ENCODE measurements at regions not wholly inside any gene's neighbourhood (a gene's known extent, or its start where the extent isn't known, plus 50 kb on each side); places are given as distances from the start of the nearest gene placed in this dataset.

DNA sequence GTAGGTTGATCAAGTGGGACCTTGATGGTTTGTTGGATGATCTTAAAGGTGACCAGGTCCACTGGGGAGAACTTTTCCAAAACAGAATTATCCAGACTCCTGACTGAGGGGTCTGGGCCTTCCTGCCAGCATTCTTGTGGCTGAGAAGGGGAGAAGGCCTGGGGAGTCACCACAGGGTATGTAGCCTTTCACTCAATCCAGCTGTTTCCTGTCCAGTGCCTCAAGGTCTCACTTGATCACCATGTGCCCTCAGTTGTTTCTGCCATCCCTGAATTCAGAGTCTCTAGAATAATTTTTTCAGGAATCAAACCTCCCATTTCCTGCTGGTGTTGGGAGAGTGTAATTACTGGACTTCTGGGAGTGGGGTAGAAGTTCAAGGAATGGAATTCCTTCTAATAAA is 54.4 kb upstream of the TANC1 start:
- TF ChIP-seq, protein P1, sequence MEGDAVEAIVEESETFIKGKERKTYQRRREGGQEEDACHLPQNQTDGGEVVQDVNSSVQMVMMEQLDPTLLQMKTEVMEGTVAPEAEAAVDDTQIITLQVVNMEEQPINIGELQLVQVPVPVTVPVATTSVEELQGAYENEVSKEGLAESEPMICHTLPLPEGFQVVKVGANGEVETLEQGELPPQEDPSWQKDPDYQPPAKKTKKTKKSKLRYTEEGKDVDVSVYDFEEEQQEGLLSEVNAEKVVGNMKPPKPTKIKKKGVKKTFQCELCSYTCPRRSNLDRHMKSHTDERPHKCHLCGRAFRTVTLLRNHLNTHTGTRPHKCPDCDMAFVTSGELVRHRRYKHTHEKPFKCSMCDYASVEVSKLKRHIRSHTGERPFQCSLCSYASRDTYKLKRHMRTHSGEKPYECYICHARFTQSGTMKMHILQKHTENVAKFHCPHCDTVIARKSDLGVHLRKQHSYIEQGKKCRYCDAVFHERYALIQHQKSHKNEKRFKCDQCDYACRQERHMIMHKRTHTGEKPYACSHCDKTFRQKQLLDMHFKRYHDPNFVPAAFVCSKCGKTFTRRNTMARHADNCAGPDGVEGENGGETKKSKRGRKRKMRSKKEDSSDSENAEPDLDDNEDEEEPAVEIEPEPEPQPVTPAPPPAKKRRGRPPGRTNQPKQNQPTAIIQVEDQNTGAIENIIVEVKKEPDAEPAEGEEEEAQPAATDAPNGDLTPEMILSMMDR (IDR thresholded peaks at IDR 0.05): no peak
- TF ChIP-seq POLR2A (IDR thresholded peaks at IDR 0.05): no peak

Measured in uterus (tissue), 2 donors.